Stimulated activated CD8-positive, alpha-beta memory T cell treated with anti-CD3 and anti-CD28 coated beads, Interleukin-7, amount 100 ng/mL, for 1 hour (primary cell): ENCODE measurements at regions not wholly inside any gene's neighbourhood (a gene's known extent, or its start where the extent isn't known, plus 50 kb on each side); places are given as distances from the start of the nearest gene placed in this dataset.
"Not testable (repeated sequence)": the region's sequence is repeated elsewhere in the genome, so short reads cannot be mapped to it uniquely, and the experiment has no call there.

ENCODE experiments used
- DNase-seq, 2 donors: peaks; one replicate each; pipeline ENCODE4 v3.0.0-alpha.2; 2020; ENCODE audit warnings: low read depth in 2 of 2

DNA sequence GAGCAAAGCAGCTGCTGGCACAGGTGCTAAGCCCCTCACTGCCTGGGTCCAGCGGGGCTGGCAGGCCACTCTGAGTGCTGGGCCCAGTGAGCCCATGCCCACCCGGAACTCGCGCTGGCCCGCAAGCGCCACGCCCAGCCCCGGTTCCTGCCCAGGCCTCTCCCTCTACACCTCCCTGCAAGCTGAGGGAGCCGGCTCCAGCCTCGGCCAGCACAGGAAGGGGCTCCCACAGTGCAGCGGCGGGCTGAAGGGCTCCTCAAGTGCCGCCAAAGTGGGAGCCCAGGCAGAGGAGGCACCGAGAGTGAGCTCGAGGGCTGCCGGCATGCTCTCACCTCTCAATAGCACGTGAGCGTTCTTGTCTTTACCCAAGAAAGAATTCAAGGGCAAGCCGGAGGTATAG lies 219.5 kb upstream of the FRG2C start:
- not testable (repeated sequence) for DNase-seq

- DNase-seq = not testable (repeated sequence)
Measured at GRCh38 chr3:75445234-75445633, 218.9 kb upstream of the FRG2C start.

- not testable (repeated sequence) for DNase-seq
Measured at GRCh38 chr3:75446948-75447347, 217.2 kb upstream of the FRG2C start.

GRCh38 chr3:75453328-75453727 lies 210.8 kb upstream of the FRG2C start:
- not testable (repeated sequence) for DNase-seq

GRCh38 chr3:75453839-75454238 lies 210.3 kb upstream of the FRG2C start:
- not testable (repeated sequence) for DNase-seq

DNA sequence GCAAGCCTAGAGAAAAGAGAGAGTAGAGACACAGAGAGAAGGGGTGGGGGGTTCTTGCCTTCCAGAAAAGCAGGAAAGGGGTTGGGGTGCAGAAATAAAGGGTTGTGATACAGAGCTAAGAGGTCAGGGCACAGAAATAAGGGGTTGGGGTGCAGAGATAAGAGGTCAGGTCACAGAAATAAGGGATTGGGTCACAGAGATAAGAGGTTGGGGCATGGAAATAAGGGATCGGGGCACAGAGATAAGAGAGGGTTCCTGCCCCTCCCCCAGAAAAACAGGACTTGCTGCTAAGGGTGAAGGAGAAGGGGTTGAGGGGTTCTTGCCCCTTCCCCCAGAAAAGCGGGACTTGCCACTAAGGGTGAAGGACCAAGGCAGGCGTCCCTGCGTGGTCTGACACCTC lies 189.6 kb upstream of the FRG2C start:
- DNase-seq = not testable (repeated sequence)

DNA sequence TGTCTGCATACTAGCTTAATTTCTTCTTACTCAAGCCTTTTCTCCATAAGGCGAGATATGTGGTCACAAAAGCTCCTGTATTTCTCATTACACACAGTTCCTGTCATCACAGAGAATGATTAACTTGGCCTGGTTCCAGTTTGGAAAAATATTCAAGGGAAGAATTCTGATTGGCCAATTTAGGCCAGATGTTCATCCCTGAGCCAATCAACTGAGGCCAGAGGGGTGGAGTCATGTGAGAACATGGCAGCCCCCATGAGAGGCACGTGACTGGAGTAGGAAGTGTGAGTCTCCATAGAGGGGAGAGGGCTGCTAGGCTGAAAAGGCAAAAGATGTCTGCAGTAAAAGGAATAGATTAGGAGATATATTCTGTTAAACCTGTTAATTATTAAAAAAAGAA lies 167.5 kb upstream of the FRG2C start:
- DNase-seq = not testable (repeated sequence)

- DNase-seq = not testable (repeated sequence)
Measured at GRCh38 chr3:75500357-75500756, 163.8 kb upstream of the FRG2C start.

DNA sequence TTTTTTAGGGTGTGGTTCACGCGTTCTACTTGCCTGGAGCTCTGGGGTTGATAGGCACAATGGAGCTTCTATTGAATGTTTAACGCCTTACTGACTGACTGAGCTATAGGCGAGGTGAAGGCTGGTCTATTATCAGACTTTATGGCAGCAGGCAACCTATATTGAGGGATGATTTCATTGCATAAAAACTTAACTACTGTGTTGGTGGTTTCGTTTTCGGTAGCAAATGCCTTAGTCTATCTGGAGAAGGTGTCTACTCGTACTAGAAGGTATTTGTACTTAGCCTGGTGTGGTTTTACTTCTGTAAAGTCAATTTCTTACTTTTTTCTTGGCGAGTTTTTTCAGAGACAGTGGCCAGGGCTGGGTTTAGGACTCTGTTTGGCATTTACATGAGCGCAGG lies 162.0 kb upstream of the FRG2C start:
- DNase-seq = not testable (repeated sequence)

DNA sequence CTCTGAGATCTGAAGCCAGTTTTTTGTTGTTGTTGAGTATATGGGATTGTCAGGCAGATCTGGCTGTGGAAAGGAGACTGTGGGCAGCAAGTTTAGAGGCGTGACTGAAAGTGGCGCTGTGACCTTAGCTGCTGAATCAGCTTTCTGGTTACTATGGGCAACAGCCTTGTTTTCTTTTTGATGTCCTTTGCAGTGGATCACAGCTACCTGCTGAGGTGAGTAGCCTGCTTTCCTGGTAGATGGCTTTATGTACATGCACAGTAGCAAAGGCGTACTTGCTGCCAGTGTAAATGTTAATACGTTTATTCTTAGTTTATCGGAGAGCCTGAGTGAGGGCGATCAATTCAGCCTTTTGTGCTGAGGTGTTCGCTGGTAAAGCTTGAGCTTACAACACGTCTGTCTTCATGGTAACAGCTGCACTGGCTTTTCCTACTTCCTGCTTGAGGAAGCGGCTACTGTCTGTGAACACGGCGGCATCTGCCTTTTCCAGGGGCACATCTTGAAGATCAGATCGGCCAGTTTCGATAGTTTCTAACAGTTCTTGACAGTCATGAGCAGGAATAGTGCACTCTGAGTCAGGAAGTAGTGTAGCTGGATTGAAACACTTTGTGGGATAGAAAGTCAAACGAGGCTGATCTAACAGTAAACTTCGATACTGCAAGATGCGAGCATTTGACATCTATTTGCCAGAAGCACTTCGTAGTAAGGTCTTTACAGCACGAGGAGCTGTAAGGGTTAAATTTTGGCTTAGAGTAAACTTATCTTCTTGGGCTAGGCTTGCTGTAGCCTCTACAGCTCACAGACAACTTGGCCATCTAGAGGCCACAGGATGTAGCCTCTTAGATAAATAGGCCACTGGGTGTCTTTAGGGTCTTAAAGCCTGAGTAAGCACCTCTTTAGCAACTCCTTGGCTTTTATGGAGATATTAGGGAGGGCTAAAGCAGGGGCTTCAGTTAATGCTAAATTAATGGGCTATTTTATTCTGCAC lies 161.1 kb upstream of the FRG2C start:
- not testable (repeated sequence) for DNase-seq

DNA sequence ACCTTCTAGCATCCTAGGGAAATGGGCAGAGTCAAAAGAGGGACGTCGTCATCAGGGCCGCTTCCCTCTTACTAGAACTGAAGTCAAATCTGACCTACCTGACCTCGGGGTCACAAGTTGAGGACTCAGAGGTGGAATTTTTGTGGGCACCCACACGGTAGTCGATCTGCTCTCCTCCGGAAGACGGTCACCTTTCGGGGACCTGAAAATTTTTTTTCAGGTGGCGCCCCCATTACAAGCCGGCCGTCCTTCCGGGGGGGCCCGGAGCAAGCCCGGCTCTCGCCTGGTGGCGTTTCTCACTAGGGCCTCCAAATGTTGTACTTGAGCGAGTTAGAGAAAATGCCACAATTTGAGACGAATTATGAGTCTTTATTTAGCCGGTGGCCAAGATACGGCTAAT lies 157.5 kb upstream of the FRG2C start:
- DNase-seq = no peak

DNA sequence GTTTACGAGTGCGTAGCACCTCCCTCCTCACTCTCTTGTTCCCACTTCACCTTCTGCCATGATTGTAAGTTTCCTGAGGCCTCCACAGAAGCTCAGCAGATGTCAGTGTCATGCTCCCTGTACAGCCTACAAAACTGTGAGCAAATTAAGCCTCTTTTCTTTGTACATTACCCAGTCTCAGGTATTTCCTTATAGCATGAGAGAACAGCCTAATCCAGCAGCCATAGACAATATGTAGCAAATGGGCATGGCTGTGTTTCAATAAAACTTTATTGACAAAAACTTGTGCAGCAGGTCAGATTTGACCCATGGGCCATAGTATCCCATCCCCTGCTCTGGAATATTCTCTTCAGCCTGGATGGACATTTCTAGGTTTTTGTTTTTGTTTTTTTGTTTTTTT lies 156.2 kb upstream of the FRG2C start:
- not testable (repeated sequence) for DNase-seq

GRCh38 chr3:75527657-75528056 lies 136.5 kb upstream of the FRG2C start:
- not testable (repeated sequence) for DNase-seq

- DNase-seq = not testable (repeated sequence)
Measured at GRCh38 chr3:75552095-75552494, 112.0 kb upstream of the FRG2C start.

GRCh38 chr3:75564427-75564826 lies 99.7 kb upstream of the FRG2C start:
- not testable (repeated sequence) for DNase-seq

- DNase-seq = not testable (repeated sequence)
Measured at GRCh38 chr3:75572303-75572702, 91.8 kb upstream of the FRG2C start.

- DNase-seq = not testable (repeated sequence)
Measured at GRCh38 chr3:75579091-75579490, 85.0 kb upstream of the FRG2C start.

DNA sequence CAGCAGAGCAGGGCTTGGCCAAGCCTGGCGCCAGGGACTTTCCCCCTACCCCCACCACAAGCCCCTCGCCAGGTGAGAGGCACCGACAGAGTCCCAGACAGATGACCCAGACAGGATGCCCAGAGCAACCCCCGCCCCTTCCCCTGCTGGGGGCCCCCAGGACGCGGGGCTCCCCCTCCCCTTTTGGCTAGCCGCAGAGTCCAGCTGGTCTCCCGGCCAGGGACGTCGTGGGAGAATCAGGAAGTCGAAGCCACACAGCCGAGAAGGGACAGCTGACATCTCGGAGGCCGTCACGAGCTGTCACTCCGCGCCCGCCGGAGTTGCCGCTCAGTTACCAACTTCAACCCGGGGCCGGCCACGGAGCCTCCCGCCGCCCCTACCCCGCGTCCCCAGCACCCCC lies 84.6 kb upstream of the FRG2C start:
- not testable (repeated sequence) for DNase-seq

DNA sequence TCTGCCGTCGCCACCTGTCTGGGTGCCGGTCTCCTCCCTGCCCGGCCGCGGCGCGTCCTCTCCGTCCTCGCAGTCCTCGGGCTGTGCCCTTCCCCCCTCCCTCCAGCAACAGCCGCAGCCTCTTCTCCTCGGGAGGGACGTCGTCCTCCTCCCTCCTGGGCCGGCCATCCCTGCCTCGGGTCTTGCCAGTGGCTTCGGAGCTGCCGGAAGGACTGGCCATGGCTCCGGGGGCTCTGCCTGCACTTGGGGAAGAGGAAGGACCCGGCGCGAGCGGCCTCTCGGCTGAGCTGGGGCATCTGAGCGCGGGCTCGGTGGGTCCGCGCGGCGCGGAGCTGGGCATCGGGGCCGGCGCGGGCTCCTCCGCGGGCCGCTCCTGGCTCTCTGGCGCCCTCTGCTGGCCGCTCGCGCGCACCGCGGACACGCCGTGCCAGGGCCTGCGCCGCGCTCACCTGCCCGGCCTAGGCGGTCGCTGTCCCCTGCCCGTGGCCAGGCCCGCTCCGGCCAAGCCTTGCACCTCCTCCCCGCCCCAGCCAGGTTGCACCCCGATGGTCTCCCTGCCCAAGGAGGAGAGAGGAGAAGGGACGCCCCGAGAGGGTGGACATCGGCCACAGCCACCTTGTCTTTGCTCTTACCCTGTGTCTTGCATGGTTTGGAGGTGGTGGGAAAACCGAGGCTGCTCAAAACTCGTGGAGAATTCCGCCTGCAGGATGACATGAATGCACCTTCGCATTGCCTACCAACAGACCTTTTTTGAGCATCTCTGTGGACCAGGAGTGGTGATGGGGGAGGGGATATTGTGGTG lies 83.9 kb upstream of the FRG2C start:
- DNase-seq = peak in 1 of 2 donors; percentile 2

GRCh38 chr3:75582536-75582935 lies 81.6 kb upstream of the FRG2C start:
- DNase-seq = not testable (repeated sequence)

DNA sequence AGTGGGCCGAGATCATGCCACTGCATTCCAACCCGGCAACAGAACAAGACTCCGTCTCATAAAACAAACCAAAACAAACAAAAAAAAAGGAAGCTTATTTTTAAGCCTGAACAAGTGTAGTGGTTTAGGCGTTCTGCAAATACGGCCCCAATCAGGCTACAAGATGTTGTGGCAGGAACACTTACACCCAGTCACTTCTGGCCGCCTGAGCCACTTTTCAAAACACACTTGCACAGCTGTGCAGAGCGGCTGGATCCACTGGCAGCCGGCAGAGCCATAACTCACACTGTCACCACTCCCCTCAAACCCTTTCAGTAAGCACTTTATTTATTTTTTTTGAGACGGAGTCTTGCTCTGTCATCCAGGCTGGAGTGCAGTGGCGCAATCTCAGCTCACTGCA lies 81.0 kb upstream of the FRG2C start:
- DNase-seq = not testable (repeated sequence)

- DNase-seq = not testable (repeated sequence)
Measured at GRCh38 chr3:75587695-75588094, 76.4 kb upstream of the FRG2C start.
